GM18861 (cell line): ENCODE measurements at regions not wholly inside any gene's neighbourhood (a gene's known extent, or its start where the extent isn't known, plus 50 kb on each side); places are given as distances from the start of the nearest gene placed in this dataset.

Source experiments
- ATAC-seq: cut with Tn5 transposase; IDR thresholded peaks from one replicate; pipeline ENCODE4 v1.9.1; 2021; ENCODE audit not compliant: unreplicated experiment

GRCh38 chr6:84525907-84526306 lies 238.5 kb downstream of the TBX18 start:
- ATAC-seq = no peak

DNA sequence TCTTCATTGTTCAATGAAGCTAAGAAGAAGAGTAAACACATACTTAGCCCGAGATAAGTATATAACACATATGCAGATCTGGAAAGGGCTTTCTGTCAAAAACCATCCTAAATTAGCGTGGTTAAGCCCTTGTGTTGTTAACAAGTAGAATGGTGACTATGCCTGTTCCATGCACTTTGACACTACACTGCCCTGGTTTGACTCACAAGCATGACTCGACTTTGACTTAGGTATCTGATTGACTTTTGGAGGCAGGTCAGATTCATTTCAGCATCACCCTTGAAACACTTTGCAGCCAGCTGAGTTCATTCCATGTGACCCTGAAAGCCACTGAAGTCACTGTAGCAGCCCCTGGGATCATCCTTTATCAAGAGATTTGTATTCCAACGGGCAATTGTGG lies 239.8 kb downstream of the TBX18 start:
- no peak for ATAC-seq

- no peak for ATAC-seq
Observed at GRCh38 chr6:84522135-84522549, 242.3 kb downstream of the TBX18 start.

GRCh38 chr6:84521511-84521910 lies 242.9 kb downstream of the TBX18 start:
- no peak for ATAC-seq

GRCh38 chr6:84517741-84518530 lies 246.5 kb downstream of the TBX18 start:
- ATAC-seq = no peak

GRCh38 chr6:84516154-84516553 lies 248.2 kb downstream of the TBX18 start:
- no peak for ATAC-seq

DNA sequence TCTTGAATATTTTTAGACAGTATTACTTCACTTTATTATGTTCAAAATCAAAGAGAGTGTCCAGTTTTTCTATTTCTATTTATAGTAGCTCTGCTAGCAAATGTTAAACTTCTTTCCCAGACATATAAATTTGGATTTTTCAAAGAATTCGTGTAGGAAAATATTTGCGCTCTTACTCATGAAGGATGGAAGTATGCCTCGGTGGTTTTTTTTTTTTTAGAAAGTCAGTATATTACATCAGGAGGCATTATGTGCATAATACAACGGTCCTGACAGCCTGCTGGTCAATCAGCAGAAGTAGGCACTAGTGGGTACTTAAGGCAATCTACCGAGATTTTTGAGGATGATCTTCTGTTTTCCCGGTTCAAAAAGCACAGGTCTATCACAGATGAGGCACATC lies 249.3 kb downstream of the TBX18 start:
- ATAC-seq = no peak

DNA sequence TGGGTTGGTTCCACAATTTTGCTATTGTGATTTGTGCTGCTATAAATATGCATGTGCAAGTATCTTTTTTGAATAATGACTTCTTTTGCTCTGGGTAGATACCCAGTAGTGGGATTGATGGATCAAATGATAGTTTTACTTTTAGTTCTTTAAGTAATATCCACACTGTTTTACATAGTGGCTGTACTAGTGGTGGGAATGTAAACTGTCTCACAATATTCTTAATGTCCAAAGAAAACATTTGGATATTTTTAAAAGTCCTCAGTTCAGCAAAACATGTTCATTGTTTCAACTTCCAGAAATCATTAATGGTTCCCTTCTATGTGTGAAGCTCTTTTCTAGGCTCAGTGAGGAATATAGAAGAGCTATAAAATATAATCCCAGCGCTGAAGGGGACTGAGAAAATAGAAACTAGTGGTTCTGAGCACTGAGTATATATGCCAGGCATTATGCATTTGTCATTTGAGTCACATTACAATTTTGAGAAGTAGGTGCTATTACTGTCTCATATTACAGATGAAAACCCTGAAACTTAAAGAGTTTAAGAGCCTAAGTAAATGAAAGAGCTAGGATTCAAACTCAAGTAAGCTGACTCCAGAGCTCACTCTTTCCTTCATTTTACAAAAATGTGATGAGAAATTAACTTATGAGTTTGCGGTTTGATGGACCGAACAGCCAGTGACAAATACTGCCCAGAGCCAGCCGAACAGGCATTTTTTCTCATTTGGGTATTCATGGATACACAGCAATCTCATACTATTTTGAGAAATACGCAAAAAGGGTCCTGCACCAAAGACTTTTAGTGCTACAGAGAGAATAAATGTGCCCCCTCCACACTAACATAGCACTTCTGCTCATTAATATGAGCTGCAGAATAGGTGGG lies 250.1 kb downstream of the TBX18 start:
- no peak for ATAC-seq

DNA sequence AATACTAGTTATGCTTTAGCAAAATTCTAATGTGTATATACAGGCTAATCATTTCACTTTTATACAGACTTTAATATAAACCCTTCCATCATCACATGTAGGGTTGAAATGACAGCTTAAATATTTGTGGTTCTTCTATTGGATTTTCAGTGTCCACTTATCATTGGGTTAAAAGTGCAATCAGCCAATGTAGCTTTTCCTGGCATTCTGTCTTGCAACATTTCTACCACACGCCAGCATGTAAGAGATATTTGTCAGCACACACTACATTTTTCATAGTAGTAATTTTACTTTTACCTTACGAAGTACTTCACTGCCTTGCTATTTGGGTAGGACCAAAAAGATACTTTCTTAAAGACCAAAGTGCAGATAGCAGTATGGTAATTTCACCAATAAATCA lies 252.0 kb downstream of the TBX18 start:
- ATAC-seq = no peak

DNA sequence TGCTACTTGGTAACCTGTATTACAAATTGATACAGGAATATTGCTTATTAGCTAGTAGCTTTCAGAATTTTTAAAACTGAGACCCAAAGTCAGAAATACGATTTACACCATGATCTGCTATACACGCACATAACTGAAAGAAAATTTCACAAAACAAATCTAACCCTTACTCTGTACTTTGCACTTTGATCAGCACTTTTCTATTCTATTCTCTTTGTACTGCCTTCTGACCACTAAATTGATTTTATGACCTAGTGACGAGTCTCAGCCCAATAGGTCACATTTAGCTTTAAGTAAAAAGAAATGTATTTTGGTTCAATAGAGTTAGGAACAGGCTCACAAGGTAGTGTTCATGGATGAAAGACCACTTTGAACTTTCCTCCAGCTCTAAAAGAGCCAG lies 252.5 kb downstream of the TBX18 start:
- no peak for ATAC-seq

GRCh38 chr6:84508981-84509380 lies 255.4 kb downstream of the TBX18 start:
- ATAC-seq = no peak

- no peak for ATAC-seq
Observed at GRCh38 chr6:84508334-84508733, 256.1 kb downstream of the TBX18 start.

GRCh38 chr6:84504025-84504424 lies 260.4 kb downstream of the TBX18 start:
- no peak for ATAC-seq

- no peak for ATAC-seq
Observed at GRCh38 chr6:84501315-84501714, 263.1 kb downstream of the TBX18 start.

DNA sequence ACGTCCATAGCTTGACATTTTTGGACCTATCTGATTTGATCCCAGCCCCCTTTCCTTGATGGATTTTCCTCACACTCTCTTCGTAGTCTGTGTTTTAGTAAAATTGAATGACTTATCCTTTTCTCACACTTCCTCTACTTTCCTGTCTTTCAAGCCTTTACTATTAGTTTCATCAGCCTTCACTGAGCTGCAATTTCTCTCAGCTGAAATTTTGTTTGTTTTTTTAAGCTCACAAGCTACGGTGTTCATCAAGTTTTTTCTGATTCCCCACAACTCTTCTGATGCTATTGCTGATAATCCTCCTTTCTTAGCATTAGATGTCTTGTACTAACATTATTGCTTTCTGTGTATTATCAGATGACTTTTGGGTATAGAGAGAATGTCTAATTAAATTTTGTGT lies 263.7 kb downstream of the TBX18 start:
- ATAC-seq = no peak

GRCh38 chr6:84498905-84499304 lies 265.5 kb downstream of the TBX18 start:
- no peak for ATAC-seq

DNA sequence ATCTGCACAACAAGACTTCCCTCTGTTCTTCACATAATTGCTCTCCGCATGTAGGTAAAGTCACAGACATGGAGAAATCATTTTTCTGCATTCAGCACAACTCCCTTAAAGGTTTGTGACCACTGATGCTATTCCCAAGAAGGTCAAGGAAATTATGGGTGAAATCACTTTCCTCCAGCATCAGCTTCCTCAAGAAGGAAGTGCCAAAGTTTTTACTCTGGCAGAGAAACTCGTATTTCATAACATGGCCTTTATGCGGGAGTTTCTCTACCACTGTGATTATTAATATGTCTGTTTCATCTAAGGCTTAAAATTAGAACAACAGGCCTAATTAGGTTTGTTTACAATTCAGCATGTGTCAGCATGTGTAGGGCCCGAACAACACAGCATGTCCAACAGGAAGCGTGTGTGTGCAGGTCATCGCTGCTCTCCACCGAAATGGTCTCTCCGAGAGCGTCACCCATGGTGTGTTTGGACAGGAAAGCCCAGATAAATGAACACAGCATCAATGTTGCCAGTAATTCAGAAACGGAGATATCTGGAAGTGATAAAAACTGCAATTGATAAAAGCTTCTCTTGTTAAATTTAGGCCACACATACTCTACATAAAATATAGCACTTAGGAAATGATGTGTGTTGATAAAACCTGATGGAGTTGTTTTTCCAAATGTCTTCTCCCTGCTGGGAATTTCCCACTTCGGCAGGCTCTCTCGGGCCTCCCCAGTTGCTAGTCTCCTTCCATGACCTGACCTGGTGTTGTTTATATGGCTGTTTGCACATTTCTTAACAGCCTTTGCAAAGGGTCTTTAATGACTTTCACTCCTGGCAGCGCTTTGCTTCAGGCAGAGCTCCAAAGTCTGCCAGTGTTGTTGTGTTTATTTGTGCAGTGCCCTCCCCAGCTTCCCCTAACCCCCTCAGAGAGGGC lies 265.1 kb upstream of the CEP162 start:
- ATAC-seq = no peak

DNA sequence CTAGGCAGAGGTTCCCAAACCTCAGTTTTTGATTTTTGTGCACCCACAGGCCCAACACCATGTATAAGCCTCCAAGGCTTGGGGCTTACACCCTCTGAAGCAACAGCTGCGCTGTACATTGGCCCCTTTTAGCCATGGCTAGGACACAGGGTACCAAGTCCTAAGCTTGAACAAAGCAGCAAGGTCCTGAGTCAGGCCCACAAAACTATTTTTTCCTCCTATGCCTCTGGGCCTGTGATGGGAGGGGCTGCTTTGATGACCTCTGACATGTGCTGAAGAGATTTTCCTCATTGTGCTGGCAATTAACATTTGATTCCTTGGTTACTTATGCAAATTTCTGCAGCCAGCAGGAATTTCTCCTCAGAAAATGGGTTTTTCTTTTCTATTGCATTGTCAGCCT lies 262.2 kb upstream of the CEP162 start:
- ATAC-seq = no peak

DNA sequence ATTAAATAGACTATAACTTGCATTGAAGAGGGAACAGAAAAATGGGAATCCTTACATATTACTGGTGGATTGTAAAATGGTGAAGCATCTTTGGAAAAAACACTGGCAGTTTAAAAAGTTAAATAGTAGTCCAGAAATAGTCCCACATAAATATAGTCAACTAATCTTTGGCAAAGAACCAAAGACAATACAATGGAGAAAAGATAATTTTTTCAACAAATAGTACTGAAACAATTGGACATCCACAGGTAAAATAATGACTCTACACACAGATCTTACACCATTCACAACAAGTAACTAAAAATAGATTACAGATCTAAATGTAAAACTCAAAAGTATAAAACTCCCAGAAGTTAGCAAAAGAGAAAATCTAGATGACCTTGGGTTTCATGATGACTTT lies 259.1 kb upstream of the CEP162 start:
- no peak for ATAC-seq

DNA sequence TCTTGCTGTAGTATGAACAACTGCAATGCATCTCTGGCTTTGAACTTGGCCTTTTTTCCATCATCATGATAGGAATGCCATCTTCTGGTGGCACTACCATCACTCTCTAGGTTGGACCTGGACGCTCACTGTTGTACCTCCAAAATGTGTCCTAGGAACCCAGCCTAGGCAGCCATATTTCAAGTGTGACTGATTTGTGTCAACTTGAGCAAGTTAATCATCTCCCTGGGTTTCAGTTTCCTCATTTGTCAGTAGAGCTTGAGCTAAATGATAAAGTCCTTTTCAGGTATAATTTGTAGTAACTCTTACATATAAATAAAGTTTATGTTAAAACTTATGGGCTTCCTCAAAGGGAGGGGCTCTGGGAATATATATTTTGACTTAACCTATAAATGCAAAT lies 241.7 kb upstream of the CEP162 start:
- ATAC-seq = peak; percentile 83

- no peak for ATAC-seq
Observed at GRCh38 chr6:84467296-84467695, 239.9 kb upstream of the CEP162 start.
